ENCODE measurements at regions not wholly inside any gene's neighbourhood (a gene's known extent, or its start where the extent isn't known, plus 50 kb on each side); places are given as distances from the start of the nearest gene placed in this dataset.

- H3K36me3 ChIP-seq (ENCODE audit: control insufficient read depth in 1 of 2, insufficient read depth in 2 of 2, low read length in 2 of 2): no peaks in the 10 kb centered on the region
- no peak overlapping the region for H3K4me2 ChIP-seq (ENCODE audit: low read length)
- no peak for DNase-seq (ENCODE audit: low read depth, low spot score)
- intact Hi-C loops (cut with micrococcal nuclease): no loop called here
- TF ChIP-seq SP1 (IDR thresholded peaks at IDR 0.05; ENCODE audit: low read depth) (no peak), ZBTB33 (IDR thresholded peaks at IDR 0.05; ENCODE audit: extremely low read depth, insufficient replicate concordance, low read length) (no peak), SIN3A (IDR thresholded peaks at IDR 0.05; ENCODE audit: low read depth) (no peak), CEBPB (IDR thresholded peaks at IDR 0.05; ENCODE audit: low read depth) (no peak), REST (IDR thresholded peaks at IDR 0.05; ENCODE audit: low read depth) (no peak), JUND (IDR thresholded peaks at IDR 0.05) (no peak)
- no peaks in the 10 kb centered on the region for H3K9me3 ChIP-seq (ENCODE audit: control insufficient read depth in 1 of 2, insufficient read depth in 1 of 2, low read depth in 1 of 2, low read length in 2 of 2)
- BruUV-seq (replicated peaks): no TSS peak
- H3K27ac ChIP-seq (ENCODE audit: low read depth, low read length): no peak overlapping the region
- peaks cover 16 to 24% of the 10 kb centered on the region in 2 experiments for H3K4me1 ChIP-seq (ENCODE audit: control insufficient read depth in 1 of 2, insufficient read depth in 2 of 2, low read length in 2 of 2)
- RAD21 ChIA-PET (ENCODE audit: low non-redundant PET in 1 of 2, low total read pairs in 2 of 2, uncharacterized antibody in 2 of 2, unreplicated experiment in 2 of 2): interaction anchor here in 1 of 2 experiments (0.5 kb wide), 1 partner anchor 108 kb away, joined by 3 read pairs; no protein-coding TSS in a partner anchor
- no peak overlapping the region for H2AFZ ChIP-seq (ENCODE audit: low read depth, low read length, poor library complexity, severe bottlenecking)
- no peaks in the 10 kb centered on the region for H4K20me1 ChIP-seq (ENCODE audit: insufficient read depth)
- no peaks in the 10 kb centered on the region for H3K79me2 ChIP-seq (ENCODE audit: insufficient read depth, low read length)
- H3K27me3 ChIP-seq (ENCODE audit: insufficient read depth, low read length): no peaks in the 10 kb centered on the region
- POLR2A ChIA-PET: interaction anchor here (0.6 kb wide), 1 partner anchor 270 kb away, joined by 3 read pairs; no protein-coding TSS in a partner anchor
- no peak overlapping the region for H3K9ac ChIP-seq (ENCODE audit: low read length)
- no peak overlapping the region for H3K4me3 ChIP-seq (replicated peaks in 1 of 2; ENCODE audit: low read depth in 1 of 2, low read length in 2 of 2)
- CTCF ChIA-PET: no interaction called here
- no peak for ATAC-seq
- no peaks in the 10 kb centered on the region for H3K9me2 ChIP-seq (ENCODE audit: insufficient read depth)
Measured at GRCh38 chr9:129282272-129282671, 104.2 kb upstream of the IER5L start.
